NCI-H345 treated with DMSO at 0.1 percent for 48 hours (cell line): ENCODE measurements at regions not wholly inside any gene's neighbourhood (a gene's known extent, or its start where the extent isn't known, plus 50 kb on each side); places are given as distances from the start of the nearest gene placed in this dataset.
"Not testable (repeated sequence)": the region's sequence is repeated elsewhere in the genome, so short reads cannot be mapped to it uniquely, and the experiment has no call there.

Source experiments
- DNase-seq: peaks from one replicate; lab custom pipeline; 2025; ENCODE audit not compliant: unreplicated experiment; lab: John Stamatoyannopoulos, UW

- DNase-seq: no peak
Measured at GRCh38 chr9:84054341-84055010, 73.9 kb downstream of the RMI1 start.

GRCh38 chr9:84057662-84058061 lies 77.1 kb downstream of the RMI1 start:
- no peak for DNase-seq

GRCh38 chr9:84059936-84060335 lies 79.3 kb downstream of the RMI1 start:
- DNase-seq: no peak

DNA sequence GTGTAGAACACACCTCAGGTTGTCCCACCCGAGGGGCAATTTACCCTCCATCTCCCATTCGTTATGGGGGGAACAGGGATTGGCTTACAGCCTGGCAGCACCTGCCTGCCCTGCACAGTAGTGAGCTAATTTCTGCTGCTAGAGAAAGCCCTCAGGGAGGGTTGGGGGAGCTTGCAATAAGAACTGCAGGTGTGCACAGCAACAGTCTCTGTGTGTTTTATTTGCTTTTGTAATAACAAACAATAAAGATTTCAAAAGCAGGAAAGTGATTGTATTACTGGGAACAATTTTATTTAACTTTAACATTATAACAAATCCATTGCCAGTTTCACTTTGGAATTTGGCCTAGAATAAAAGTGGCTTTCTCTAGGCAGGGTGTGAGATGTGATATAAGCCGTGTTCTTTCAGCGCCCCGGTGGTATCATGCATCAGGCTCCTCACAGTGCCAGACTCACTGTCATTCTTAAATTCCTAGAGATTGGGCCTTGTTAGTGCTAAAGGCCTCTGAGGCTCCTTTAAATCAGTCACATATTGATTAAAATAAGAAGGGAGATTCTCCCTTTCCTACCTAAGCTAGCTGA lies 81.1 kb downstream of the RMI1 start:
- DNase-seq: peak; percentile 56

GRCh38 chr9:84062538-84062937 lies 81.9 kb downstream of the RMI1 start:
- DNase-seq: no peak

GRCh38 chr9:84067821-84068220 lies 87.2 kb downstream of the RMI1 start:
- DNase-seq: no peak

DNA sequence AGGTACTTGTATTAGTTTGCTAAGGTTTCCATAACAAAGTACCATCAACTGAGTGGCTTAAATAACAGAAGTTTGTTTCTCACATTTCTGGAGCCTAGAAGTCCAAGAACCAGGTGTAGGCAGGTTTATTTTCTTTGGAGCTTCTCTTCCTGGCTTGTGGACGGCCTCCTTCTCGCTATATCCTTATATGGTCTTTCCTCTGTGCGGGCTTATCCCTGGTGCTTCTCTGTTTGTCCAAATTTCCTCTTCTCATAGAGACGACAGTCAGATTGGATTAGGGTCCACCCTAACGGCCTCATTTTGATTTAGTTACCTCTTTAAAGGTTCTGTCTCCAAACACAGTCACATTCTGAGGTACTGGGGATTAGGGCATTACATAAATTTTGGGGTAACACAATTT lies 88.3 kb downstream of the RMI1 start:
- no peak for DNase-seq

DNA sequence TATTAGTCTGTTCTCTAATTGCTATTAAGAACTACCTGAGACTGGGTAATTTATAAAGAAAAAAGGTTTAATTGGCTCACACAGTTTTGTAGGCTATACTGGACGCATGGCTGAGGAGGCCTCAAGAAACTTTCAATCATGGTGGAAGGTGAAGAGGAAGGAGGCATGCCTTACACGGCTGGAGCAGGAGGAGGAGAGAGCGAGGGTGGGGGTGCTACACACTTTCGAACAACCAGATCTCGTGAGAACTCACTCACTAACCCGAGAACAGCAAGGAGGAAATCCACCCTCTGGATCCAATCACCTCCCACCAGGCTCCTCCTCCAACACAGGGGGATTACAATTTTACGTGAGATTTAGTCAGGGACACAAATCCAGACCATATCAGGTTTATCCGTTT lies 90.0 kb downstream of the RMI1 start:
- no peak for DNase-seq

DNA sequence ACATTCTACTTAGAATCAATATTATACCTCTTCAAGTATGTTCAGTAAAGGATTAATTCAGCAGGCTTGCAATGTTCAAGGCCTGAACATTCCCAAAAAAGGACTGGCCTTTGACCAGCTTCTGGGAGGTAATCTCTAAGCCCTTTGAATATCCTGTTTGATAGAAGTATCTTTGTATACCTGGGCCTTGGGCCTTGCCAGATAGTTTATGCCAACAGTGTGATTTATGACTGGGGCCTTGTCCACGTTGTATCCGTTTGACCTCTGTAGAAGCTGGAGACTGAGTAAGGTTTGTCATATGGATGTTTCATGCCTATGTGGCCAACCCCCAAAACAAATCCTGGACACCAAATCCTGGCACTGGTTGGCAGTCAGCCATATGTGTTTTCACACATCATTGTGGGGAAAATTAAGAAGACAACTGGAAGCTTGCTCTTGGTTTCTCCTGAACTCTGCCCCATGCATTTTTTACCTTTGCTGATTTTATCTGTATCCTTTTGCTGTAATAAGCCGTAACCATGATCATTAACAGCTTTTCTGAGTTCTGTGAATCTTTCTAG lies 92.1 kb downstream of the RMI1 start:
- no peak for DNase-seq

DNA sequence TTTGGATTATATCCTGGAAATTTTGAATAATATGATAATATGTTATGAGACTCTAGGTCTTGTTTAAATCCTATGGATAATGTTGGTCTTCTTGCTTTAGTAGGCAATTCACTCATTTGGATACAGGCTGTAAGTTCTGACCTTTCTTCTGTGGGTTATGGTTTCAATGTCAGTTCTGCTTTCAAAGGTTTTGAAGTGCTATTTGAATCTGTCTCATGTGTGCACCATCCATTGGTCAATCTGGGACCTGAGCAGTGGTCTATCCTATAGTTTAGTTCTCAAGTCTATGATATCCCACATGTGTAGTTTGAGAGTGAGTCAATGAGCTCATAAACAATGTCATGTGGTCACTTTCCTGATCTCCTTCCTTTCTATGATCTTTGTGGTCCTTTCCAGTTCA lies 94.4 kb downstream of the RMI1 start:
- no peak for DNase-seq

DNA sequence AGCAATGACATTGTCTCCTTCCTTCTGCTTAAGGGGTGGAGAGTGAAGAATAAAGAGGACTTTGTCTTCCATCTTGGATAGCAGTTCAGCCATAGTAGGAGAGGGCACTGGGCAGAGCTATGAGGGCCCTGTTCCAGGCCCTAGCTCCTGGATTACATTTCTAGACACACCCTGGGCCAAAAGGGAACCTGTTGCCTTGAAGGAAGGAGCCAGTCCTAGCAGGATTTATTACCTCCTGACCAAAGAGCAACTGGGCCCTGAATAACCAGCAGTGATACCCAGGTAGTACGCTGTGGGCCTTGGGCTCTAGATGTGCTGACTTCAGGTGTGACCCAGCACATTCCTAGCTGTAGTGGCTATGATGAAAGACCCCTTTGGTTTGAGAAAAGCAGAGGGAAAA lies 95.8 kb downstream of the RMI1 start:
- DNase-seq: no peak

- not testable (repeated sequence) for DNase-seq
Measured at GRCh38 chr9:84077816-84078215, 97.2 kb downstream of the RMI1 start.

DNA sequence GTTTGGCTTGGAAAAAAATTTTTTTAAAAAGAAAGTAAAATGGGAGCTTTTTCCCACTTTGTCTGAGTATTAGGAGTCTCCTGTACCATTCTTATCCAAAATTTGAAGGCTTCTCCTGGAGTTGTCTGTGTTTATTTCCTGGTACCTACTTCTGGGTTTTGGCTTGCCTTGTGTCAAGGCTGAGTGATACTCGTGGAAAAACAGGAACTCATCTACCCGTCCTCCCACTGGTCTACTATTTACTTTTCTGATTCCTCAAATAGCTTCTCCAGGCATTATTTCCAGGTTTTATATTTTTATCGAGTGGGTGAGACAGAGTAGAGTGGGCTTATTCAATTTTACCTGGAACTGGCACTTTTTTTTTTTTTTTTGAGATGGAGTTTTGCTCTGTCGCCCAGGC lies 99.4 kb downstream of the RMI1 start:
- DNase-seq: no peak

- DNase-seq: no peak
Measured at GRCh38 chr9:84101964-84102632, 121.5 kb downstream of the RMI1 start.

DNA sequence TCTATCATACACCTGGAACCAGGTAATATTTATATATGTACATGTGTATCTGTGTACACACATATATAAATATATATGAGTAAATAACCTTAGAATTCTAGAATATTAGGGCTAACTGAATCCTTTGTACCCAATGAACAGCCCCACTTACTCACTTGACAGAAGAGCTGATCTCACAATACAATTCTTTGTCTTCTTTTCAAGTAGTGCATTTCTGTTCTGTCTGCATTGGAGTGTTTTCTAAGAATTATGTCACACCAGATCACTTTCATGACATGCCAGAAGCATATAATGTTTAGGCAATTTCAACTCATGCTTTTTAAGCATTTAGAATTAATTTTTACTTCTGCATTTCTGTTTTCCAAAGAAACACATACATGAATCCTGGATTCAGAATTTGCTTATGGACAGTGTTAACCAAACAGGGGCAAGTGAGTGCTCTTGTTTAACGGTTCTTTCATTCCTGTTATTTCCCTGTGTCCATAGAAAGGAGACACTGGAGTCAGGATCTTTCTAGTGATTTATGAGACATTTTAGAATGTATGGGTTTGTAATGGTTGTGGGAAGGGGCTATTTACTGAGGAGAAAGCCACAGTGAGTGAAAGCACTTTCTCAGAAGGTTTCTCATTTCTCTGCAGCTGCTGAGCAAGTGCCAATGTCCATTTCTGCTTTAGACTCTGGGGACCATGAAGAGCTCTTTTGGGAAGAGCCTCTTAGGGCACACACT lies 123.2 kb downstream of the RMI1 start:
- no peak for DNase-seq

DNA sequence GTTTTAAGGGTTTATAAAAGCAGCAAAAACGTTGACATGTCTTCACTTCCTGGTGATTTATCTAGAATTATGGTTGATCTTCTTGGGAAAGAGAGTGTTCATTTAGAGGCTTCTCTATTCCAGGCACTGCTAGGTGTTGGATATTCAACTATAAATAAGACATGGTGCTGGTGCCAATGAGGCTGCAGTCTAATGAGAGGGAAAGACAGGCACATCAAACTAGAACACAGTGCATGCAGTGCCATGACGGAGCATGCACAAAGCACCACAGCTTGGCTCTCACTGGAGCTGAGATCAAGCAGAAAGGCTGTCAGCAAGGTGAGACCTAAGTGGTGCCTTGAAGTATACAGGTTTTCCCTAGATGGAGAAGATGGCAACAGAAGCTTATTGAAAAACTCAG lies 126.5 kb downstream of the RMI1 start:
- DNase-seq: no peak

DNA sequence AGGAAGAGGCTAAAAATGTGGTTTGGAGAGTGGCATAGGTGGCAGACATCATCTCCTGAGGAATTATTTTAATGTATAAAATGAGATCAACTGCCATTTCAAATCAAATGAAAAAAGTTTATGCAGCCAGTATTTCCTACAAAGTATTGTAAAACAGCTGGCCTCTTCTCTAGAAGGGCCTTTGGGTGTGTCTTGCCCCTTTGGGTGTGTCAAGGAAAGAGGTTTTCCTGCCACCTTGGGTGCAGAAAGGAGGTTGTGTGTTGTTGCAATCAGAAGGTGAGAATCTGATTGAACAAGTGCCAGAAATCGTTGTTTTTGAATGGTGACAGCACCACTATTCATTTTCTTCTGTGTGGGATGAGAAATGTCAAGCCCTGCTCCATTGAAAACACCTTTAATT lies 127.4 kb downstream of the RMI1 start:
- no peak for DNase-seq

GRCh38 chr9:84111726-84112125 lies 131.1 kb downstream of the RMI1 start:
- no peak for DNase-seq

- DNase-seq: peak; percentile 11
Measured at GRCh38 chr9:84121991-84122523, 141.5 kb downstream of the RMI1 start.

DNA sequence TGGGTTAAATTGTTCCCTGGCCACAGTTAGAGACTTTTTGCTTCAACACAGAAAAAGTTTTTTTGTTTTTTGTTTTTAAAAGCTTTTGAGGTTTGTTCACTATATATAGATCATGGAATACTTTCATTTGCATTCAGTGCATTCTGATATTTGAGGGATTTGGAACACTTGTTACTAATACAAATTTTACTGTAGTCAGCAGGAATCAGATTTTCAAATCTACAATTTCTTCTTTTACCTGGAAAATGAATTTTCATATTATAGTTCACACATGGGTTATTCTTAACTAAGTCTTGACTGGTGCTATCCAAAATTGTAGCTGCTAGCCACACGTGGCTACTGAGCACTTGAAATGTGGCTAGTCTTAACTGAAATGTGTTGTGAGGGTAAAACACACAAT lies 142.0 kb downstream of the RMI1 start:
- DNase-seq: no peak

- DNase-seq: no peak
Measured at GRCh38 chr9:84123648-84124406, 143.2 kb downstream of the RMI1 start.
